Osteocyte (in vitro differentiated cells): ENCODE measurements at regions not wholly inside any gene's neighbourhood (a gene's known extent, or its start where the extent isn't known, plus 50 kb on each side); places are given as distances from the start of the nearest gene placed in this dataset.

Experiments used
- DNase-seq: peaks from one replicate; pipeline ENCODE4 v3.0.0; 2021; ENCODE audit warnings: mixed read lengths; ENCODE audit not compliant: unreplicated experiment; ENCODE audit errors: extremely low spot score
- H3K27ac Mint-ChIP-seq: one replicate; pipeline ENCODE4 v1.8.0; 2021; ENCODE audit warnings: mild to moderate bottlenecking, mixed read lengths; ENCODE audit not compliant: unreplicated experiment
- H3K27me3 Mint-ChIP-seq: one replicate; pipeline ENCODE4 v1.8.0; 2021; ENCODE audit warnings: mixed read lengths; ENCODE audit not compliant: unreplicated experiment
- H3K36me3 Mint-ChIP-seq: one replicate; pipeline ENCODE4 v1.8.0; 2021; ENCODE audit warnings: mixed read lengths; ENCODE audit not compliant: unreplicated experiment
- H3K4me1 Mint-ChIP-seq: one replicate; pipeline ENCODE4 v1.8.0; 2021; ENCODE audit warnings: mixed read lengths; ENCODE audit not compliant: unreplicated experiment
- H3K4me3 Mint-ChIP-seq: one replicate; pipeline ENCODE4 v1.8.0; 2021; ENCODE audit warnings: mild to moderate bottlenecking, moderate library complexity, mixed read lengths; ENCODE audit not compliant: unreplicated experiment
- H3K9me3 Mint-ChIP-seq: one replicate; pipeline ENCODE4 v1.8.0; 2021; ENCODE audit warnings: mixed read lengths; ENCODE audit not compliant: unreplicated experiment
- TF ChIP-seq, protein P1 (sequence below): fragments of 200-600 bp; sonication (generic); IDR thresholded peaks from 2 replicates; pipeline ENCODE4 v1.5.0; 2021; ENCODE audit warnings: antibody characterized with exemption, mild to moderate bottlenecking, moderate library complexity

DNA sequence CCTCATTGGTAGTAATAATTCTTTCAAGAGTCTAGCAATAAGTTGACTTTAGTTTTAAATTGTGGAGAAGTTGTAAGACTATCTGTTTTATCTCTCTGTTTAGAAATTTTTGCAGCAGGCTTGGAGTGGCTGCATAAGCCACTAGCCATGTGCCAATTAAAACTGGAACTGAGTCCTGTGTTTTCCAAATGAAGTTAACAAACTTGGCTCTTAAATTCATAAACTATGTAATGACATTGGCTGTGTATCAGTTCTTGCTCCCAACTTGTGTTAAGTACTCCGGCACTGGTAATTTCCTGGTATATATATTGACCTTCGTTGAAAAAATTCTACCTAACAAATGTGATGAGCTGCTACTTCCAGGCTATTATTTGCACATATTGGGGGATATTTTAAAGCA is 420.4 kb downstream of the GBA3 start:
- Mint-ChIP-seq H3K4me1 (no peaks in the 10 kb centered on the region), H3K9me3 (no peaks in the 10 kb centered on the region), H3K36me3 (no peaks in the 10 kb centered on the region), H3K4me3 (no peak overlapping the region), H3K27me3 (peaks cover 17% of the 10 kb centered on the region), H3K27ac (no peak overlapping the region)
- TF ChIP-seq, protein P1, sequence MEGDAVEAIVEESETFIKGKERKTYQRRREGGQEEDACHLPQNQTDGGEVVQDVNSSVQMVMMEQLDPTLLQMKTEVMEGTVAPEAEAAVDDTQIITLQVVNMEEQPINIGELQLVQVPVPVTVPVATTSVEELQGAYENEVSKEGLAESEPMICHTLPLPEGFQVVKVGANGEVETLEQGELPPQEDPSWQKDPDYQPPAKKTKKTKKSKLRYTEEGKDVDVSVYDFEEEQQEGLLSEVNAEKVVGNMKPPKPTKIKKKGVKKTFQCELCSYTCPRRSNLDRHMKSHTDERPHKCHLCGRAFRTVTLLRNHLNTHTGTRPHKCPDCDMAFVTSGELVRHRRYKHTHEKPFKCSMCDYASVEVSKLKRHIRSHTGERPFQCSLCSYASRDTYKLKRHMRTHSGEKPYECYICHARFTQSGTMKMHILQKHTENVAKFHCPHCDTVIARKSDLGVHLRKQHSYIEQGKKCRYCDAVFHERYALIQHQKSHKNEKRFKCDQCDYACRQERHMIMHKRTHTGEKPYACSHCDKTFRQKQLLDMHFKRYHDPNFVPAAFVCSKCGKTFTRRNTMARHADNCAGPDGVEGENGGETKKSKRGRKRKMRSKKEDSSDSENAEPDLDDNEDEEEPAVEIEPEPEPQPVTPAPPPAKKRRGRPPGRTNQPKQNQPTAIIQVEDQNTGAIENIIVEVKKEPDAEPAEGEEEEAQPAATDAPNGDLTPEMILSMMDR = no peak
- no peak for DNase-seq

- TF ChIP-seq, protein P1 = no peak
- no peaks in the 10 kb centered on the region for H3K27me3 Mint-ChIP-seq
- H3K9me3 Mint-ChIP-seq = no peaks in the 10 kb centered on the region
- no peak overlapping the region for H3K27ac Mint-ChIP-seq
- H3K36me3 Mint-ChIP-seq = no peaks in the 10 kb centered on the region
- DNase-seq = no peak
- no peak overlapping the region for H3K4me3 Mint-ChIP-seq
- H3K4me1 Mint-ChIP-seq = no peaks in the 10 kb centered on the region
Observed at GRCh38 chr4:23106516-23106915, 413.8 kb downstream of the GBA3 start.

- Mint-ChIP-seq H3K36me3 (no peaks in the 10 kb centered on the region), H3K4me3 (no peak overlapping the region), H3K27me3 (no peaks in the 10 kb centered on the region), H3K9me3 (no peaks in the 10 kb centered on the region), H3K27ac (no peak overlapping the region), H3K4me1 (no peaks in the 10 kb centered on the region)
- TF ChIP-seq, protein P1 = no peak
- DNase-seq = no peak
Observed at GRCh38 chr4:23105759-23106370, 413.1 kb downstream of the GBA3 start.

- H3K27me3 Mint-ChIP-seq = no peaks in the 10 kb centered on the region
- no peak for DNase-seq
- peaks cover 2% of the 10 kb centered on the region for H3K4me1 Mint-ChIP-seq
- H3K27ac Mint-ChIP-seq = no peak overlapping the region
- H3K9me3 Mint-ChIP-seq = peaks cover 15% of the 10 kb centered on the region
- no peak overlapping the region for H3K4me3 Mint-ChIP-seq
- H3K36me3 Mint-ChIP-seq = no peaks in the 10 kb centered on the region
- TF ChIP-seq, protein P1 = no peak
Observed at GRCh38 chr4:23097251-23097650, 404.5 kb downstream of the GBA3 start.

DNA sequence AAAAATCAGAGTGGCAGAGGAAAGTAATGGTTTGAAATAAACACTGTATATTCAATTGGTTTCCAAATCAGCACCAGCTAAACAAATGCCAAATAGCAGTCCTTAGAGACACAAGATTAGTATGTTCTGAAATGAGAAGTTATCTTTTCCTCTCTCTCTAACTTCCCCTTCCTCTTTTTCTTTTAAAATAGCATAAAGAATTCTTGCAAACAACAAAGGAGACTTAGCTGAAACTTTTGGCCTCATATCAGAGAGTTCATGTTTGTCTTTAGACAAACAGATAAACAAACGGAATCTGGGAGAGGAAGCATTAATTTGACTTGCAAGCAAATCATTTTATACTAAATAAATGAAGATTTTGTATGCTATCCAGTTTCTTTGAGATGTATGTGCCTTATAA is 399.0 kb downstream of the GBA3 start:
- H3K4me1 Mint-ChIP-seq = no peaks in the 10 kb centered on the region

More for the DNA sequence above, 399.0 kb downstream of the GBA3 start:
- no peak overlapping the region for H3K4me3 Mint-ChIP-seq
- H3K27ac Mint-ChIP-seq = no peak overlapping the region
- H3K9me3 Mint-ChIP-seq = peaks cover 12% of the 10 kb centered on the region
- no peaks in the 10 kb centered on the region for H3K36me3 Mint-ChIP-seq
- DNase-seq = no peak
- TF ChIP-seq, protein P1 = no peak
- H3K27me3 Mint-ChIP-seq = peaks cover 3% of the 10 kb centered on the region
